Endothelial cell of umbilical vein (primary cell): ENCODE measurements at regions not wholly inside any gene's neighbourhood (a gene's known extent, or its start where the extent isn't known, plus 50 kb on each side); places are given as distances from the start of the nearest gene placed in this dataset.

Experiments used
- BruUV-seq: library from RNA; stranded (reverse); fragments of 400-500 nt; replicated peaks from 2 replicates; lab custom pipeline; 2021; lab: Mats Ljungman, UMichigan
- CTCF ChIA-PET: fragments of 300-600, 350-600 bp; sonication (Branson Sonifier 250); formaldehyde crosslinking; loops from one replicate; lab custom pipeline; 2021; ENCODE audit warnings: antibody characterized with exemption, inconsistent platforms; lab: Charles Lee
- POLR2A ChIA-PET: fragments of 300-600, 350-600 bp; sonication (Branson Sonifier 250); formaldehyde crosslinking; loops from one replicate; lab custom pipeline; 2021; ENCODE audit warnings: antibody characterized with exemption, inconsistent platforms; lab: Charles Lee
- DNase-seq: peaks from one replicate; pipeline ENCODE4 v3.0.0-alpha.2; 2011; ENCODE audit warnings: low read depth, low spot score
- FAIRE-seq: peaks from 2 replicates; lab custom pipeline; 2011; peaks lifted over from hg19 to GRCh38; lab: Jason Lieb, UNC
- H2AFZ ChIP-seq: 2 replicates; pipeline ENCODE4 v1.6.0; 2012; ENCODE audit warnings: low read depth, low read length, control low read depth, inconsistent platforms
- H3K27ac ChIP-seq: 2 replicates; pipeline ENCODE4 v1.5.1; 2011; ENCODE audit warnings: low read depth, mild to moderate bottlenecking, control low read depth, low read length, moderate library complexity; ENCODE audit not compliant: insufficient read depth
- H3K27me3 ChIP-seq, 2 experiments: 2 replicates each; pipeline versions ENCODE4 v1.6.0 to v1.6.1; 2011; ENCODE audit warnings: low read length in 2 of 2, mixed read lengths in 1 of 2; ENCODE audit not compliant: control insufficient read depth in 2 of 2, insufficient read depth in 2 of 2
- H3K36me3 ChIP-seq, 2 experiments: 2 replicates in 1 of 2; 3 replicates in 1 of 2; pipeline ENCODE4 v1.5.1; 2011; ENCODE audit warnings: low read length in 2 of 2, mild to moderate bottlenecking in 1 of 2, moderate library complexity in 1 of 2; ENCODE audit not compliant: control insufficient read depth in 2 of 2, insufficient read depth in 2 of 2; ENCODE audit errors: extremely low read depth in 1 of 2
- H3K4me1 ChIP-seq: 3 replicates; pipeline ENCODE4 v1.5.1; 2011; ENCODE audit warnings: mild to moderate bottlenecking, low read length; ENCODE audit not compliant: control insufficient read depth, insufficient read depth; ENCODE audit errors: extremely low read depth
- H3K4me2 ChIP-seq: 2 replicates; pipeline ENCODE4 v1.6.1; 2011; ENCODE audit warnings: low read length, control low read depth, mixed read lengths; ENCODE audit not compliant: insufficient read depth
- H3K4me3 ChIP-seq, 3 experiments: fragments of 200-600 bp in 1 of 3; sonication (generic), shearing (Covaris generic) in 1 of 3; replicated peaks in 1 of 3; 2 replicates each; pipeline ENCODE4 v1.5.1; 2011 to 2016; ENCODE audit warnings: control low read depth in 3 of 3, low read length in 3 of 3, mild to moderate bottlenecking in 2 of 3, inconsistent platforms in 1 of 3, low read depth in 1 of 3, moderate library complexity in 1 of 3; ENCODE audit not compliant: insufficient read depth in 1 of 3
- H3K79me2 ChIP-seq: 2 replicates; pipeline ENCODE4 v1.6.0; 2012; ENCODE audit warnings: low read length, inconsistent platforms; ENCODE audit not compliant: control insufficient read depth, insufficient read depth
- H3K9ac ChIP-seq: replicated peaks from 2 replicates; pipeline ENCODE3; 2011; ENCODE audit warnings: low read length, control low read depth; ENCODE audit not compliant: insufficient read depth; ENCODE audit errors: extremely low read depth
- H3K9me1 ChIP-seq: replicated peaks from 3 replicates; pipeline ENCODE4 v1.6.0; 2011; ENCODE audit warnings: mild to moderate bottlenecking, low read length; ENCODE audit not compliant: control insufficient read depth, insufficient read depth; ENCODE audit errors: extremely low read depth
- H3K9me3 ChIP-seq: replicated peaks from 2 replicates; pipeline ENCODE4 v1.5.1; 2012; ENCODE audit warnings: low read length, inconsistent platforms; ENCODE audit not compliant: control insufficient read depth, insufficient read depth
- H4K20me1 ChIP-seq: replicated peaks from 2 replicates; pipeline ENCODE3; 2011; ENCODE audit warnings: mild to moderate bottlenecking, low read length; ENCODE audit not compliant: control insufficient read depth, insufficient read depth; ENCODE audit errors: extremely low read depth
- CTCF ChIP-seq, 2 donors: IDR thresholded peaks; 1 replicate in 1 of 2; 2 replicates in 1 of 2; pipeline ENCODE4 v1.5.1; 2011; ENCODE audit warnings: low read length in 2 of 2, mild to moderate bottlenecking in 2 of 2, moderate library complexity in 2 of 2, control low read depth in 1 of 2, inconsistent platforms in 1 of 2, low read depth in 1 of 2; ENCODE audit not compliant: insufficient read depth in 1 of 2; ENCODE audit errors: extremely low read depth in 1 of 2
- EZH2 ChIP-seq: IDR thresholded peaks from 2 replicates; pipeline ENCODE4 v1.6.1; 2012; ENCODE audit warnings: borderline replicate concordance, low read depth, mild to moderate bottlenecking, moderate library complexity, low read length, inconsistent platforms; ENCODE audit not compliant: severe bottlenecking
- JUN ChIP-seq: IDR thresholded peaks from 2 replicates; pipeline ENCODE4 v1.6.1; 2011; ENCODE audit warnings: borderline replicate concordance, low read depth; ENCODE audit not compliant: insufficient read length, insufficient read depth
- MAX ChIP-seq: IDR thresholded peaks from 2 replicates; pipeline ENCODE4 v1.6.1; 2011; ENCODE audit not compliant: insufficient read depth, insufficient read length
- dilution Hi-C: fragments of 300-500 bp; cut with MboI; formaldehyde crosslinking; loops from one replicate; pipeline ENCODE4 v1.15.0; 2019; ENCODE audit warnings: low sequenced_read_pairs; ENCODE audit not compliant: extremely low pct_ligation_motif_present
- intact Hi-C: fragments of 100-400 bp; cut with micrococcal nuclease; formaldehyde crosslinking; loops from one replicate; pipeline ENCODE4 v1.10.0; 2022

GRCh38 chr7:95687759-95688343 is 84.5 kb upstream of the DYNC1I1 start:
- H4K20me1 ChIP-seq = no peaks in the 10 kb centered on the region
- FAIRE-seq = peak; percentile 88
- H3K79me2 ChIP-seq = no peaks in the 10 kb centered on the region
- intact Hi-C loops (no loop called here), dilution Hi-C loops (no loop called here)
- H3K9me3 ChIP-seq = no peaks in the 10 kb centered on the region
- H3K4me2 ChIP-seq = no peak overlapping the region
- BruUV-seq = no TSS peak
- H3K27ac ChIP-seq = no peak overlapping the region
- POLR2A ChIA-PET = no interaction called here
- no peak overlapping the region for H2AFZ ChIP-seq
- no peaks in the 10 kb centered on the region for H3K9me1 ChIP-seq
- no peak overlapping the region for H3K4me3 ChIP-seq
- no peaks in the 10 kb centered on the region for H3K4me1 ChIP-seq
- peaks cover 0 to 2% of the 10 kb centered on the region in 2 experiments for H3K27me3 ChIP-seq
- no peaks in the 10 kb centered on the region for H3K36me3 ChIP-seq
- no peak overlapping the region for H3K9ac ChIP-seq
- DNase-seq = peak; percentile 29
- TF ChIP-seq CTCF (IDR thresholded peaks at IDR 0.05; ENCODE audit: extremely low read depth in 1 of 2, insufficient read depth in 1 of 2, low read depth in 1 of 2, low read length in 2 of 2) (peak; percentile 12 to 15), JUN (no peak)
- CTCF ChIA-PET = interaction anchor here (0.7 to 8.3 kb wide), 13 partner anchors 9 to 1972 kb away, joined by 3 to 917 read pairs (median 5); no protein-coding TSS in a partner anchor

- Histone ChIP-seq H4K20me1 (no peaks in the 10 kb centered on the region), H3K36me3 (no peaks in the 10 kb centered on the region), H3K9ac (no peak overlapping the region), H3K27me3 (peaks cover 0 to 2% of the 10 kb centered on the region in 2 experiments), H3K4me3 (no peak overlapping the region), H3K9me1 (no peaks in the 10 kb centered on the region), H3K4me1 (no peaks in the 10 kb centered on the region), H3K9me3 (no peaks in the 10 kb centered on the region), H3K79me2 (no peaks in the 10 kb centered on the region), H3K4me2 (no peak overlapping the region), H2AFZ (no peak overlapping the region), H3K27ac (no peak overlapping the region)
- DNase-seq = peak; percentile 64
- CTCF ChIA-PET = interaction anchor here (0.6 to 8.3 kb wide), 27 partner anchors 8 to 1397 kb away, joined by 3 to 917 read pairs (median 4); partner anchors contain the start of genes ASB4 and PDK4
- FAIRE-seq = peak; percentile 21
- POLR2A ChIA-PET = no interaction called here
- peak; percentile 38 to 44 for TF ChIP-seq CTCF (IDR thresholded peaks at IDR 0.05; ENCODE audit: extremely low read depth in 1 of 2, insufficient read depth in 1 of 2, low read depth in 1 of 2, low read length in 2 of 2)
- TF ChIP-seq MAX = no peak
- no peak for TF ChIP-seq EZH2
- intact Hi-C loops = loop anchor here (1.0 kb wide), 2 partner anchors 159 to 175 kb away; no protein-coding TSS in a partner anchor
- dilution Hi-C loops = no loop called here
- no TSS peak for BruUV-seq
Measured at GRCh38 chr7:95686109-95686508, 86.2 kb upstream of the DYNC1I1 start.
